Anterior cingulate cortex (tissue), 58 donors: ENCODE measurements at regions not wholly inside any gene's neighbourhood (a gene's known extent, or its start where the extent isn't known, plus 50 kb on each side); places are given as distances from the start of the nearest gene placed in this dataset.
A peak's percentile ranks its signal among the peaks of the same experiment; 100 is the strongest.

Experiments
- DNase-seq, 58 donors: peaks; one replicate each; lab custom pipeline; 2025; lab: John Stamatoyannopoulos, UW

GRCh38 chr10:44306147-44306710 is 78.7 kb downstream of the CXCL12 start:
- DNase-seq = no peak

DNA sequence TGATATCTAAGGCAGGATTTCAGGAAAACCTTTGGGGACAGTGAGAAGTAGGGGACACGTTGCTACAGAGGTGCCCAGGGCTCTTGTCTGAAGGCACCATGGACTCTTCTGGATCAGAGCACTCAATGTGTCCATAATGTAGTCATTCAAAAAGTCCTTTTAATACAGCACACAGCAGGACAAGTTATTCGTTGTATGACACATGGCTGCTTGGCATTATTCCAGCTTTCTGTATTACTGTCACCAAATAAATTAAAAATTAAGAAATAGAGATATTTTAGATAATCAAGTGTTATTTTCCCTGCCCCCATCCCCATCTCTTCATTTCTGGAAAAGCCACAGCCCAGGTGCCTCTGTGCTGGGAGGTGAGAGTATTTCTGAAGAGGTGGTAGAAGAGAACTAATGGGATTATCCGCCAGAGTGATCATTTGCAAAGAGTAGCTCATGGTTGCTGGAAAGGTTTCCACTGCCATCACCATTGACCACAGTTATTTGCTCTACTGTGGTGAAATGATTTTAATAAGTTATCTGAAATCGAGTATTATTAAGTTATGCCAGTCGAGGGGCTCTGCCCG is 83.0 kb downstream of the CXCL12 start:
- no peak for DNase-seq

GRCh38 chr10:44300666-44301649 is 83.9 kb downstream of the CXCL12 start:
- peak in 9 of 58 donors; percentile 18 to 67 (median 28) for DNase-seq

DNA sequence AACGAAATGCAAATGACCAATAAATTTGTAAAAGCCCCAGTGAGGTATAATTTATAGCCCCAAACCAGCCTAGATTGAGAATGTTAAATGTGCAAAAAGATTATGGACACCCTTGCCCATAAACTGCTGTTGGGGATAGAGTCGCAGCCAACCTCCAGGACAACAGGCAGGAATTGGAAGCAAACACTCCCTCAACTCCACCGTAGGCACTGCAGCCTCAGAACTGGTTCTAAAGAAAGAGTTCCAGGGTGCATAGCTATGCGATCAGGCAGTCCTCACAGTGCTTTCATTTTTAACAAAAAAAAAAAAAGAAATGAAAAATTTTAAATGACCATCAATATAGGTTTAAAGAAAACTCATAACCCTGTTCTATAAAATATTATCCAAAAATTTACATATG is 86.2 kb downstream of the CXCL12 start:
- DNase-seq = no peak

DNA sequence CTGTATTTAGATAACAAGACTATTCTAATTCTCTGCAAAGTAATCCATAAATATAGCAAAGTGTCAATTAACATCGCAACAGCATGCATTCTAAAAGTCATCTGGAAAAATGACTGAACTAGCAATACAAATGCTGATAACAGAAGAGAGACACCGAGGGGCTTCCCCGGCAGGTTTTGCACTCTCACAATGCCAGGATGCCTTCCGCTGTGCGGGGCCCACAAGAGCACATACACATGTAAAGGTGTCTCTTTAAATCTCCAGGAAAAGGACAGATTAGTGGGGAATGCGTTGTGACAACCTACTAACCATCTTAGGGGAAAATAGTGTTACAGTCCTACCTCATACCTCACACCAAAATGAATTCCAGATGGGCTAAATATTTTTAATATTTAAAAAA is 86.9 kb downstream of the CXCL12 start:
- no peak for DNase-seq

DNA sequence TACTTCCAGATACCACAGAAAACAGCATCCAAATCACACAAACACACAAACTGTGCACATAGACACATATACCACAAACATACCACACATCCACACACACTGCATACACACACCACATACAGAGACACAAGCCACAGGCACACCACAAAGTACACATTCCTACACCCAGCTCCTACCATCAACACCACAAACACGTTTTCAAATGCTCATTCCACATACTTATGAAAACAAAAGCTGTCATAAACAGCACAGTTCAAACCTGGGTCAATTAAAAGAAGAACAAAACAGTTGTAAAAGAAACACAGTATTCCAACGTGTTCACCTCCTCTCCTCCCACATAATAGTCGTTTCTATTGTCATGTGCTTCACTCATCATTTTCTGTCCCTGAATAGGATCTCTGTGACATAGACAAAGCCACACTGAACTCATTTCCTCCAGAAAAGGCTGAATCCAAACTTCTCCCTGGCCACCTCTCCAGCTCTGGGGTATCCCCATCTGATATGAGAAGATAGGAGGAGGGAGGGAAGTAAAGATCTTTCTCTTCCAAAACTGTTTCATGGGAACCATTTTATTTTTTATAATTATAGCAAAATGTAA is 89.2 kb downstream of the CXCL12 start:
- peak in 1 of 58 donors; percentile 16 for DNase-seq

- DNase-seq = no peak
Observed at GRCh38 chr10:44294726-44295412, 90.0 kb downstream of the CXCL12 start.

GRCh38 chr10:44293842-44294241 is 91.1 kb downstream of the CXCL12 start:
- no peak for DNase-seq

DNA sequence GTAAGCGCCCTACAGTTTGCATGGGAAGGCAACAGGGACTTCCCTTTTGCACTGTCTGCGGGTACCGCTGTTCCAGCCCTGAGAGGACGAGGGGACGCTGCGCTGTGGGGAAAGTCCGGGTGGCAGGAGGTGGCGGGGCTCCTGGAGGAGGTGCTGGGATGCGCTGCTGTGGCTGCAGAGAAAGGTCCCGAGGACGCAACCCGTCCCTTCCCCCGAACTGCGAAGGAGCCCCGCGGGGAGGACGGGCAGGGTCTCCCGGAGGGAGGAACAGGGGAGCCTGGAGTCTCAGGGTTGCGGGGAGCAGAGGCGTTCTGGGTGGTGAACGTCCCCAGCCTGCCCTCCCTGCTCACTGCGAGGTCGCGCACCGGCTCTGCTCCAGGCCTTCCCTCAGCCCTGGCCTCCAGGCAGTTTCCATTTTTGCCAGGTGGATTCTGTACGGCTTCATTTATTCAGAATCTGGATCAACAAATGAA is 91.6 kb downstream of the CXCL12 start:
- no peak for DNase-seq

GRCh38 chr10:44292390-44293002 is 92.4 kb downstream of the CXCL12 start:
- peak in 5 of 58 donors; percentile 24 to 36 (median 33) for DNase-seq

DNA sequence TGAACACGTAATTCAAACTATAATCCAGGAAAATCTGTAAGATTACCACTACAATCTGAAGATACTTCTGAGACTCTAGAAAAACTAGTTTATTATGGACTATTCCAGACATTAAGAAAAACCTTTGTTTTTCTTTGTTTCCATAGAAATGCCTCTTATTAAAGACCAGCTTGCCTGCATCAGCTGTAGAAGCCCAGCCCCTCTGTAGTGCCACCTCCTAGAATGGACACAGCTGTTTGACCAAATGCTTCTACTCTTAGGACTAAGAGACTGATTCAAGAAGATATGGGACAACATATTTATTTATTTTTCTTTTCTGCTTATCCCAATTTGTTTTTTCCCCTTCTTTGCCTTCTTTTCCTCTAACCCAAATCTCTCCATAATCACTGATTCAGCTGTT is 93.8 kb downstream of the CXCL12 start:
- no peak for DNase-seq

GRCh38 chr10:44289125-44289524 is 95.8 kb downstream of the CXCL12 start:
- DNase-seq = no peak

GRCh38 chr10:44287408-44287807 is 97.5 kb downstream of the CXCL12 start:
- no peak for DNase-seq

DNA sequence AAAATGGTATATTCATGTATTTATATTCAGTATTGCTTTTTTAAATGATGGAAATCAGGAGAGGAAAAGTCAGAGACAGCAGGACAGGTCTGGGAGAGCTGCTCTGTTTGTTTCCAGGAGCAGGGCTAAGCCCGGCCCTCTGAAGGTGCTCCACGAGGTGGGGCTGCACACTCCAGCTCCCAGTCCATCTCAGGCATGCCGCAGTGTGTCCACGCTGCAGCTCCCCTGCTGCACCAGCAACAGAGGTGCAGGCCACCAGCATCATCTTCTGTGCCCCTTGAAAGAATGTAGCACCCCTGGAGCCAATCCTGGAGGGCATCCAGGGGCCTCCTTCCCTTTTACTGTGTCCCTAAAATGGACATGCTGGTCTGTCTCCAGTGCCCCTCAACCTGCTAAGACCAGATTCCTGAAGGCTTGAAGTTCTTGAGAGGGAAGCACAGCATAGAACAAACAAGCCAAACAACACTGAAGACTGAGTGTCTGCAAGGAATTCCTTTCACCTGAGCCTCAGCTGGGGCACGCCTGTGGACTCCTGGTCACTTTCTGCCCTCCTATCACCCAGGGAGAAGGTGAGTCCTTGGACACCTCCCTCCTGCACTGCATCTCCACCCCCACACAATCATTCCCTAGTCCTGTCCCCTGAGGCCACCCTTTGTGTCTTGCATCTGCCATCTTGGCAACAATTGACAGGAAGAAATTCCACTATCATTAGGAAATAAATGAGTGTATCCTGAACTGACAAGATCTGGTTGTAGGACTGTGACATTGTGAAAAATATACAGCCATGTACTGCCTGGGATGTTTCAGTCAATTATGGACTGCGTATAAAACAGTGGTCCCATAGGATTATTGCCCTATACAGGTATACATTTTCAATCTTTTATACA is 100.5 kb downstream of the CXCL12 start:
- no peak for DNase-seq

GRCh38 chr10:44282626-44283300 is 102.1 kb downstream of the CXCL12 start:
- no peak for DNase-seq

- DNase-seq = no peak
Observed at GRCh38 chr10:44281662-44282061, 103.2 kb downstream of the CXCL12 start.

DNA sequence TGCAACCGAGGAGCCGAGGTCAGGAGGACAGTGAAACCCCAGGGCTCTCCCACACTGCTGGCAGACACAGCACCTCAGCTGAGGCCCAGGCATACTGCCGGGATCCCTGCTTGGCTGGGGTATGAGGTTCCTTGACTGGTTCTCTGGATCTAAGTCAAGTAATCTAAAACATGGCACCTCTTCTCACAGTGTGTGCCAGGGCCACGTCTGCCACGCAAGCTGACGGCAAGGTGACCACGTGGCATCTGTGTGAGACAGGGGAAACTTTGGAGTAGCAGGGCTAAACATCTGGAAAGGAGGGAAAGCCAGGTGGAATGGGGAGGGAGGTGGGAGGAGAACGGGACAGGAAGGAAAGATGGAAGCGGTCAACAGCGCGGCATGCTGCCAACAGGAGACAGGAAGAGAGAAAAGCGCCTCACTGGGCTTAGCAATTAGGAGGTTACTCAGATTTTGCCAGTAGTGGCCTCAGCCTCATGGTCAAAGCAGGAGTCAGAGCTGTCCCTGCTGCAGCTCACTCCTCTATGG is 103.7 kb downstream of the CXCL12 start:
- DNase-seq = no peak
